ENCODE measurements at regions not wholly inside any gene's neighbourhood (a gene's known extent, or its start where the extent isn't known, plus 50 kb on each side); places are given as distances from the start of the nearest gene placed in this dataset.

GRCh38 chr2:147250652-147251356 is 594.0 kb upstream of the ACVR2A start:
- Mint-ChIP-seq H3K4me3 (ENCODE audit: unreplicated experiment) (no peak overlapping the region), H3K36me3 (ENCODE audit: low read depth) (no peaks in the 10 kb centered on the region), H3K27me3 (ENCODE audit: low read depth) (peaks cover 16% of the 10 kb centered on the region), H3K9me3 (ENCODE audit: low read depth) (peaks cover 10% of the 10 kb centered on the region), H3K4me1 (ENCODE audit: low read depth) (no peaks in the 10 kb centered on the region), H3K27ac (ENCODE audit: unreplicated experiment) (no peak overlapping the region)
- no peak for TF ChIP-seq CTCF (IDR thresholded peaks at IDR 0.05)
- DNase-seq (ENCODE audit: low spot score): no peak

GRCh38 chr2:147247749-147248148 is 597.1 kb upstream of the ACVR2A start:
- Mint-ChIP-seq H3K9me3 (ENCODE audit: low read depth) (peaks cover 7% of the 10 kb centered on the region), H3K36me3 (ENCODE audit: low read depth) (no peaks in the 10 kb centered on the region), H3K4me1 (ENCODE audit: low read depth) (no peaks in the 10 kb centered on the region), H3K27ac (ENCODE audit: unreplicated experiment) (no peak overlapping the region), H3K4me3 (ENCODE audit: unreplicated experiment) (no peak overlapping the region), H3K27me3 (ENCODE audit: low read depth) (peaks cover 11% of the 10 kb centered on the region)
- TF ChIP-seq CTCF (IDR thresholded peaks at IDR 0.05): no peak
- DNase-seq (ENCODE audit: low spot score): no peak

- H3K36me3 Mint-ChIP-seq (ENCODE audit: low read depth): no peaks in the 10 kb centered on the region
- H3K4me1 Mint-ChIP-seq (ENCODE audit: low read depth): no peaks in the 10 kb centered on the region
- H3K27me3 Mint-ChIP-seq (ENCODE audit: low read depth): peaks cover 2% of the 10 kb centered on the region
- H3K27ac Mint-ChIP-seq (ENCODE audit: unreplicated experiment): no peak overlapping the region
- TF ChIP-seq CTCF (IDR thresholded peaks at IDR 0.05): no peak
- H3K4me3 Mint-ChIP-seq (ENCODE audit: unreplicated experiment): no peak overlapping the region
- peaks cover 7% of the 10 kb centered on the region for H3K9me3 Mint-ChIP-seq (ENCODE audit: low read depth)
- DNase-seq (ENCODE audit: low spot score): no peak
These were observed 602.4 kb upstream of the ACVR2A start for GRCh38 chr2:147242445-147242844.

GRCh38 chr2:147236601-147237000 is 608.2 kb upstream of the ACVR2A start:
- DNase-seq (ENCODE audit: low spot score): no peak
- TF ChIP-seq CTCF (IDR thresholded peaks at IDR 0.05): no peak
- peaks cover 4% of the 10 kb centered on the region for H3K27me3 Mint-ChIP-seq (ENCODE audit: low read depth)
- H3K4me1 Mint-ChIP-seq (ENCODE audit: low read depth): peaks cover 5% of the 10 kb centered on the region
- no peak overlapping the region for H3K4me3 Mint-ChIP-seq (ENCODE audit: unreplicated experiment)
- H3K36me3 Mint-ChIP-seq (ENCODE audit: low read depth): no peaks in the 10 kb centered on the region
- peaks cover 7% of the 10 kb centered on the region for H3K9me3 Mint-ChIP-seq (ENCODE audit: low read depth)
- H3K27ac Mint-ChIP-seq (ENCODE audit: unreplicated experiment): no peak overlapping the region

GRCh38 chr2:147232225-147232669 is 612.6 kb upstream of the ACVR2A start:
- H3K27ac Mint-ChIP-seq (ENCODE audit: unreplicated experiment): no peak overlapping the region
- no peak overlapping the region for H3K4me3 Mint-ChIP-seq (ENCODE audit: unreplicated experiment)
- H3K4me1 Mint-ChIP-seq (ENCODE audit: low read depth): peaks cover 5% of the 10 kb centered on the region
- H3K36me3 Mint-ChIP-seq (ENCODE audit: low read depth): no peaks in the 10 kb centered on the region
- no peak for DNase-seq (ENCODE audit: low spot score)
- no peaks in the 10 kb centered on the region for H3K9me3 Mint-ChIP-seq (ENCODE audit: low read depth)
- peaks cover under 1% of the 10 kb centered on the region for H3K27me3 Mint-ChIP-seq (ENCODE audit: low read depth)
- TF ChIP-seq CTCF (IDR thresholded peaks at IDR 0.05): no peak
